HG03159 (cell line): ENCODE measurements at regions not wholly inside any gene's neighbourhood (a gene's known extent, or its start where the extent isn't known, plus 50 kb on each side); places are given as distances from the start of the nearest gene placed in this dataset.
"Not testable (repeated sequence)": the region's sequence is repeated elsewhere in the genome, so short reads cannot be mapped to it uniquely, and the experiment has no call there.

Source experiments
- ATAC-seq: cut with Tn5 transposase; IDR thresholded peaks from one replicate; pipeline ENCODE4 v1.9.1; 2021; ENCODE audit warnings: mild to moderate bottlenecking, moderate library complexity; ENCODE audit not compliant: unreplicated experiment

GRCh38 chr14:45868863-45869262, 615.9 kb upstream of the MIS18BP1 start:
- ATAC-seq = peak; percentile 23

GRCh38 chr14:45868377-45868776, 615.4 kb upstream of the MIS18BP1 start:
- peak; percentile 52 for ATAC-seq

- peak; percentile 63 for ATAC-seq
Observed at GRCh38 chr14:45867046-45867894, 614.3 kb upstream of the MIS18BP1 start.

- no peak for ATAC-seq
Observed at GRCh38 chr14:45838597-45838996, 585.6 kb upstream of the MIS18BP1 start.

- no peak for ATAC-seq
Observed at GRCh38 chr14:45819107-45819506, 566.1 kb upstream of the MIS18BP1 start.

- no peak for ATAC-seq
Observed at GRCh38 chr14:45811155-45811554, 558.2 kb upstream of the MIS18BP1 start.

GRCh38 chr14:45810152-45810872, 557.3 kb upstream of the MIS18BP1 start:
- no peak for ATAC-seq

GRCh38 chr14:45807178-45807899, 554.3 kb upstream of the MIS18BP1 start:
- ATAC-seq = no peak

GRCh38 chr14:45799511-45799910, 546.5 kb upstream of the MIS18BP1 start:
- ATAC-seq = no peak

- no peak for ATAC-seq
Observed at GRCh38 chr14:45798659-45799058, 545.7 kb upstream of the MIS18BP1 start.

- ATAC-seq = not testable (repeated sequence)
Observed at GRCh38 chr14:45796006-45796405, 543.0 kb upstream of the MIS18BP1 start.

GRCh38 chr14:45793081-45793480, 540.1 kb upstream of the MIS18BP1 start:
- no peak for ATAC-seq

- ATAC-seq = no peak
Observed at GRCh38 chr14:45790293-45790692, 537.3 kb upstream of the MIS18BP1 start.

- ATAC-seq = no peak
Observed at GRCh38 chr14:45787167-45787566, 534.2 kb upstream of the MIS18BP1 start.

- no peak for ATAC-seq
Observed at GRCh38 chr14:45786266-45786665, 533.3 kb upstream of the MIS18BP1 start.

GRCh38 chr14:45785240-45785639, 532.2 kb upstream of the MIS18BP1 start:
- ATAC-seq = no peak

- ATAC-seq = no peak
Observed at GRCh38 chr14:45766247-45766646, 513.2 kb upstream of the MIS18BP1 start.

- ATAC-seq = no peak
Observed at GRCh38 chr14:45757655-45758054, 504.7 kb upstream of the MIS18BP1 start.

- ATAC-seq = not testable (repeated sequence)
Observed at GRCh38 chr14:45756412-45756811, 503.4 kb upstream of the MIS18BP1 start.

GRCh38 chr14:45743884-45744283, 490.9 kb upstream of the MIS18BP1 start:
- no peak for ATAC-seq

GRCh38 chr14:45742187-45742586, 489.2 kb upstream of the MIS18BP1 start:
- no peak for ATAC-seq
